ENCODE measurements at regions not wholly inside any gene's neighbourhood (a gene's known extent, or its start where the extent isn't known, plus 50 kb on each side); places are given as distances from the start of the nearest gene placed in this dataset.

- ATAC-seq (ENCODE audit: low read depth) (no peak), DNase-seq (ENCODE audit: low spot score) (no peak)
- H3K4me1 ChIP-seq (ENCODE audit: insufficient read depth, poor library complexity, severe bottlenecking): no peaks in the 10 kb centered on the region
- H3K27ac ChIP-seq (ENCODE audit: poor library complexity, severe bottlenecking): no peak overlapping the region
- H3K27me3 ChIP-seq (ENCODE audit: insufficient read depth, poor library complexity, severe bottlenecking): peaks cover 68% of the 10 kb centered on the region
- no peaks in the 10 kb centered on the region for H3K36me3 ChIP-seq (ENCODE audit: low read depth)
- H3K9me3 ChIP-seq (ENCODE audit: severe bottlenecking): peaks cover 5% of the 10 kb centered on the region
- H3K4me3 ChIP-seq (ENCODE audit: severe bottlenecking): no peak overlapping the region
- TF ChIP-seq CTCF (IDR thresholded peaks at IDR 0.05; ENCODE audit: poor library complexity, severe bottlenecking): no peak
These were observed 82.4 kb downstream of the DIO3 start for GRCh38 chr14:101643651-101644050.

GRCh38 chr14:101654051-101654450 lies 92.8 kb downstream of the DIO3 start:
- no peaks in the 10 kb centered on the region for H3K9me3 ChIP-seq (ENCODE audit: severe bottlenecking)
- no peak for TF ChIP-seq CTCF (IDR thresholded peaks at IDR 0.05; ENCODE audit: poor library complexity, severe bottlenecking)
- peaks cover 89% of the 10 kb centered on the region for H3K27me3 ChIP-seq (ENCODE audit: insufficient read depth, poor library complexity, severe bottlenecking)
- no peak overlapping the region for H3K4me3 ChIP-seq (ENCODE audit: severe bottlenecking)
- no peaks in the 10 kb centered on the region for H3K4me1 ChIP-seq (ENCODE audit: insufficient read depth, poor library complexity, severe bottlenecking)
- no peak for ATAC-seq (ENCODE audit: low read depth)
- no peak overlapping the region for H3K27ac ChIP-seq (ENCODE audit: poor library complexity, severe bottlenecking)
- DNase-seq (ENCODE audit: low spot score): no peak
- H3K36me3 ChIP-seq (ENCODE audit: low read depth): no peaks in the 10 kb centered on the region

- ATAC-seq (ENCODE audit: low read depth): no peak
- Histone ChIP-seq H3K27ac (ENCODE audit: poor library complexity, severe bottlenecking) (no peak overlapping the region), H3K36me3 (ENCODE audit: low read depth) (no peaks in the 10 kb centered on the region), H3K9me3 (ENCODE audit: severe bottlenecking) (no peaks in the 10 kb centered on the region), H3K4me1 (ENCODE audit: insufficient read depth, poor library complexity, severe bottlenecking) (no peaks in the 10 kb centered on the region), H3K4me3 (ENCODE audit: severe bottlenecking) (no peak overlapping the region), H3K27me3 (ENCODE audit: insufficient read depth, poor library complexity, severe bottlenecking) (peaks cover 82% of the 10 kb centered on the region)
- no peak for TF ChIP-seq CTCF (IDR thresholded peaks at IDR 0.05; ENCODE audit: poor library complexity, severe bottlenecking)
- no peak for DNase-seq (ENCODE audit: low spot score)
These were observed 96.1 kb downstream of the DIO3 start for GRCh38 chr14:101657372-101657771.

- H3K27me3 ChIP-seq (ENCODE audit: insufficient read depth, poor library complexity, severe bottlenecking): peaks cover 48% of the 10 kb centered on the region
- H3K4me3 ChIP-seq (ENCODE audit: severe bottlenecking): no peak overlapping the region
- no peaks in the 10 kb centered on the region for H3K36me3 ChIP-seq (ENCODE audit: low read depth)
- peak; percentile 90 for TF ChIP-seq CTCF (IDR thresholded peaks at IDR 0.05; ENCODE audit: poor library complexity, severe bottlenecking)
- H3K9me3 ChIP-seq (ENCODE audit: severe bottlenecking): peaks cover 11% of the 10 kb centered on the region
- ATAC-seq (ENCODE audit: low read depth) (peak; percentile 93), DNase-seq (ENCODE audit: low spot score) (no peak)
- H3K4me1 ChIP-seq (ENCODE audit: insufficient read depth, poor library complexity, severe bottlenecking): no peaks in the 10 kb centered on the region
- no peak overlapping the region for H3K27ac ChIP-seq (ENCODE audit: poor library complexity, severe bottlenecking)
These were observed 95.9 kb upstream of the PPP2R5C start for GRCh38 chr14:101665478-101666078.

- ATAC-seq (ENCODE audit: low read depth): no peak
- H3K4me3 ChIP-seq (ENCODE audit: severe bottlenecking): no peak overlapping the region
- H3K9me3 ChIP-seq (ENCODE audit: severe bottlenecking): peaks cover 11% of the 10 kb centered on the region
- no peak overlapping the region for H3K27ac ChIP-seq (ENCODE audit: poor library complexity, severe bottlenecking)
- no peaks in the 10 kb centered on the region for H3K36me3 ChIP-seq (ENCODE audit: low read depth)
- no peak for TF ChIP-seq CTCF (IDR thresholded peaks at IDR 0.05; ENCODE audit: poor library complexity, severe bottlenecking)
- peaks cover 41% of the 10 kb centered on the region for H3K27me3 ChIP-seq (ENCODE audit: insufficient read depth, poor library complexity, severe bottlenecking)
- no peaks in the 10 kb centered on the region for H3K4me1 ChIP-seq (ENCODE audit: insufficient read depth, poor library complexity, severe bottlenecking)
- DNase-seq (ENCODE audit: low spot score): no peak
These were observed 95.2 kb upstream of the PPP2R5C start for GRCh38 chr14:101666264-101666663.

Data from RWPE2 (cell line).